Left ventricle myocardium superior (tissue), 1 donor: ENCODE measurements at regions not wholly inside any gene's neighbourhood (a gene's known extent, or its start where the extent isn't known, plus 50 kb on each side); places are given as distances from the start of the nearest gene placed in this dataset.
"Not testable (repeated sequence)": the region's sequence is repeated elsewhere in the genome, so short reads cannot be mapped to it uniquely, and the experiment has no call there.

Experiments used
- ATAC-seq: fragments of 200-7000 bp; cut with Tn5 transposase; one replicate; pipeline ENCODE4 v1.9.1; 2020; ENCODE audit warnings: mild to moderate bottlenecking, moderate library complexity
- DNase-seq: peaks from one replicate; pipeline ENCODE4 v3.0.0-alpha.2; 2020
- intact Hi-C: fragments of 100-400 bp; cut with micrococcal nuclease; formaldehyde crosslinking; loops from one replicate; pipeline ENCODE4 v1.11.0; 2022
- donor health status: DM: no; HTN: yes; CAD: no; lungs with severe emphysema.

GRCh38 chr11:98053851-98054250 lies 966.9 kb upstream of the CNTN5 start:
- intact Hi-C loops = no loop called here
- ATAC-seq (no peak), DNase-seq (no peak)

- no peak for DNase-seq
- intact Hi-C loops = no loop called here
Observed at GRCh38 chr11:98056945-98057344, 963.8 kb upstream of the CNTN5 start.

GRCh38 chr11:98059488-98059887 lies 961.3 kb upstream of the CNTN5 start:
- ATAC-seq (no peak), DNase-seq (no peak)
- intact Hi-C loops = no loop called here

More at GRCh38 chr11:98056945-98057344, 963.8 kb upstream of the CNTN5 start:
- ATAC-seq = no peak

- intact Hi-C loops = no loop called here
- DNase-seq = no peak
- ATAC-seq = no peak
Observed at GRCh38 chr11:98060759-98061158, 960.0 kb upstream of the CNTN5 start.

GRCh38 chr11:98061858-98062257 lies 958.9 kb upstream of the CNTN5 start:
- intact Hi-C loops = no loop called here
- ATAC-seq (no peak), DNase-seq (no peak)

GRCh38 chr11:98062714-98063113 lies 958.0 kb upstream of the CNTN5 start:
- ATAC-seq = no peak
- intact Hi-C loops = no loop called here

GRCh38 chr11:98068251-98068650 lies 952.5 kb upstream of the CNTN5 start:
- ATAC-seq = no peak
- intact Hi-C loops = no loop called here
- no peak for DNase-seq

More at GRCh38 chr11:98062714-98063113, 958.0 kb upstream of the CNTN5 start:
- DNase-seq = no peak

GRCh38 chr11:98069147-98069546 lies 951.6 kb upstream of the CNTN5 start:
- intact Hi-C loops, ATAC-seq, DNase-seq: not testable (repeated sequence)

- intact Hi-C loops = no loop called here
- no peak for ATAC-seq
- DNase-seq = no peak
Observed at GRCh38 chr11:98069861-98070260, 950.9 kb upstream of the CNTN5 start.

GRCh38 chr11:98090861-98091505 lies 929.8 kb upstream of the CNTN5 start:
- no peak for DNase-seq
- ATAC-seq = peak; percentile 90
- intact Hi-C loops = no loop called here

GRCh38 chr11:98099371-98099770 lies 921.4 kb upstream of the CNTN5 start:
- DNase-seq = no peak
- no peak for ATAC-seq
- intact Hi-C loops = no loop called here

- no peak for DNase-seq
- no peak for ATAC-seq
Observed at GRCh38 chr11:98100689-98101088, 920.1 kb upstream of the CNTN5 start.

GRCh38 chr11:98101329-98101728 lies 919.4 kb upstream of the CNTN5 start:
- intact Hi-C loops = no loop called here
- DNase-seq = no peak
- ATAC-seq = no peak

More at GRCh38 chr11:98100689-98101088, 920.1 kb upstream of the CNTN5 start:
- intact Hi-C loops = no loop called here

GRCh38 chr11:98104249-98104648 lies 916.5 kb upstream of the CNTN5 start:
- no peak for DNase-seq
- ATAC-seq = no peak
- intact Hi-C loops = no loop called here

- ATAC-seq = peak; percentile 99
Observed at GRCh38 chr11:98107736-98108135, 913.0 kb upstream of the CNTN5 start.

GRCh38 chr11:98110030-98110429 lies 910.7 kb upstream of the CNTN5 start:
- DNase-seq = no peak
- intact Hi-C loops = no loop called here
- no peak for ATAC-seq

More at GRCh38 chr11:98107736-98108135, 913.0 kb upstream of the CNTN5 start:
- intact Hi-C loops = no loop called here
- peak; percentile 35 for DNase-seq

- DNase-seq (no peak), ATAC-seq (peak; percentile 25)
- intact Hi-C loops = no loop called here
Observed at GRCh38 chr11:98115873-98116272, 904.9 kb upstream of the CNTN5 start.

GRCh38 chr11:98130117-98130625 lies 890.6 kb upstream of the CNTN5 start:
- DNase-seq (no peak), ATAC-seq (no peak)
- intact Hi-C loops = no loop called here

- DNase-seq = no peak
- intact Hi-C loops = no loop called here
- no peak for ATAC-seq
Observed at GRCh38 chr11:98136357-98136756, 884.4 kb upstream of the CNTN5 start.

GRCh38 chr11:98137437-98137836 lies 883.3 kb upstream of the CNTN5 start:
- intact Hi-C loops = no loop called here
- DNase-seq (no peak), ATAC-seq (no peak)

- ATAC-seq = no peak
- intact Hi-C loops = no loop called here
- DNase-seq = no peak
Observed at GRCh38 chr11:98143661-98144060, 877.1 kb upstream of the CNTN5 start.
